Trophoblast cell (in vitro differentiated cells and primary cell): ENCODE measurements at regions not wholly inside any gene's neighbourhood (a gene's known extent, or its start where the extent isn't known, plus 50 kb on each side); places are given as distances from the start of the nearest gene placed in this dataset.

Experiments
- DNase-seq, 2 donors: peaks; one replicate each; pipeline ENCODE4 v3.0.0-alpha.2; 2016
- H2AFZ ChIP-seq: 2 replicates; pipeline ENCODE4 v1.6.1; 2013; ENCODE audit warnings: low read length, moderate library complexity, mild to moderate bottlenecking; ENCODE audit not compliant: insufficient read depth, poor library complexity
- H2AK5ac ChIP-seq: 2 replicates; pipeline ENCODE4 v1.6.1; 2013; ENCODE audit warnings: mild to moderate bottlenecking, low read length
- H2BK120ac ChIP-seq: 2 replicates; pipeline ENCODE4 v1.6.1; 2013; ENCODE audit warnings: low read length, mild to moderate bottlenecking, moderate library complexity; ENCODE audit not compliant: insufficient read depth, poor library complexity
- H2BK12ac ChIP-seq: 2 replicates; pipeline ENCODE4 v1.6.1; 2013; ENCODE audit warnings: mild to moderate bottlenecking, low read length, moderate library complexity
- H2BK5ac ChIP-seq: 2 replicates; pipeline ENCODE4 v1.6.1; 2013; ENCODE audit warnings: low read length, low read depth, moderate library complexity, mild to moderate bottlenecking; ENCODE audit not compliant: poor library complexity
- H3K14ac ChIP-seq: 2 replicates; pipeline ENCODE4 v1.6.1; 2013; ENCODE audit warnings: mild to moderate bottlenecking, low read length
- H3K18ac ChIP-seq: 2 replicates; pipeline ENCODE4 v1.6.1; 2013; ENCODE audit warnings: mild to moderate bottlenecking, low read length
- H3K23ac ChIP-seq: 2 replicates; pipeline ENCODE4 v1.6.1; 2013; ENCODE audit warnings: low read length
- H3K27ac ChIP-seq: 2 replicates; pipeline ENCODE4 v1.5.1; 2013; ENCODE audit warnings: low read depth, mild to moderate bottlenecking, inconsistent platforms, low read length, moderate library complexity
- H3K27me3 ChIP-seq: 2 replicates; pipeline ENCODE4 v1.6.1; 2013; ENCODE audit warnings: inconsistent platforms, mild to moderate bottlenecking, low read length, moderate library complexity; ENCODE audit not compliant: insufficient read depth
- H3K36me3 ChIP-seq, 2 experiments: 1 replicate in 1 of 2; 2 replicates in 1 of 2; pipeline ENCODE4 v1.6.1; 2013; ENCODE audit warnings: low read length in 2 of 2, mild to moderate bottlenecking in 2 of 2, moderate library complexity in 1 of 2; ENCODE audit not compliant: insufficient read depth in 2 of 2, control insufficient read depth in 1 of 2
- H3K4ac ChIP-seq: 2 replicates; pipeline ENCODE4 v1.6.1; 2013; ENCODE audit warnings: low read depth, mild to moderate bottlenecking, low read length, moderate library complexity
- H3K4me1 ChIP-seq, 2 experiments: 1 replicate in 1 of 2; 2 replicates in 1 of 2; pipeline ENCODE4 v1.6.1; 2013; ENCODE audit warnings: low read length in 2 of 2, mild to moderate bottlenecking in 2 of 2, moderate library complexity in 1 of 2; ENCODE audit not compliant: insufficient read depth in 2 of 2, control insufficient read depth in 1 of 2
- H3K4me2 ChIP-seq: 2 replicates; pipeline ENCODE4 v1.6.1; 2013; ENCODE audit warnings: inconsistent platforms, mild to moderate bottlenecking, low read length, moderate library complexity
- H3K4me3 ChIP-seq: 2 replicates; pipeline ENCODE4 v1.5.1; 2013; ENCODE audit warnings: mild to moderate bottlenecking, low read depth, low read length, inconsistent platforms
- H3K79me1 ChIP-seq: one replicate; pipeline ENCODE4 v1.6.1; 2013; ENCODE audit warnings: low read length
- H3K79me2 ChIP-seq: 2 replicates; pipeline ENCODE4 v1.6.1; 2013; ENCODE audit warnings: low read length, mild to moderate bottlenecking; ENCODE audit not compliant: control insufficient read depth, insufficient read depth, poor library complexity
- H3K9ac ChIP-seq: 2 replicates; pipeline ENCODE4 v1.6.1; 2013; ENCODE audit warnings: mild to moderate bottlenecking, low read length
- H3K9me3 ChIP-seq: 2 replicates; pipeline ENCODE4 v1.6.1; 2013; ENCODE audit warnings: low read depth, mild to moderate bottlenecking, control low read depth, inconsistent platforms, low read length; ENCODE audit not compliant: insufficient read depth
- H4K12ac ChIP-seq: 2 replicates; pipeline ENCODE4 v1.6.1; 2013; ENCODE audit warnings: low read depth, mild to moderate bottlenecking, low read length, moderate library complexity
- H4K8ac ChIP-seq: 2 replicates; pipeline ENCODE4 v1.6.1; 2013; ENCODE audit warnings: low read depth, mild to moderate bottlenecking, low read length, moderate library complexity
- H4K91ac ChIP-seq: one replicate; pipeline ENCODE4 v1.6.1; 2013; ENCODE audit warnings: low read depth, mild to moderate bottlenecking, low read length, moderate library complexity
- WGBS: extraction: QIAGEN DNeasy Blood & Tissue Kit; methylation state at CpG from one replicate; pipeline ENCODE4 v1.1.7; 2013; ENCODE audit warnings: missing lambda C conversion rate; ENCODE audit not compliant: insufficient read length, insufficient coverage; ENCODE audit errors: extremely low coverage; 5-methylcytosine and 5-hydroxymethylcytosine counted together

DNA sequence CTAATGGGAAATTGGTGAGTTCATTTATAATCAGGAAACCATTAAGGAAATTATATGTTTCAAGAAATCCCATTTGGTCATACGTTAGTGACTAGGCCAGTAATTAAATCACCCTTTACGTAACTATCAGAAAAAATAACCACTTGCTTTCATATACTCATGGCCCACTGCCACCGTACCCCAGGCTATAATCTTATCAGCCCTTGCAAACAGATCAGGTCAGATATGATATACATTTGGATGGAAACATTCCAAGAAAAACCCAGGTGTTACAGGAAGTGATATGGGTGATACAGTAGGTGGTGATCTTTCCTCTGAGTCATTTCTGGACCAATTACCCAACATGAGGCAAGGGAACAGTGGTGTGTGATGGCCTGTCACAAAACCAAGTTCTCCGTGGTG lies 481.0 kb upstream of the SEMA3A start:
- Histone ChIP-seq H3K14ac (no peak overlapping the region), H3K4me2 (no peak overlapping the region), H3K4me3 (no peak overlapping the region), H3K9me3 (no peaks in the 10 kb centered on the region), H2AFZ (no peak overlapping the region), H4K91ac (no peak overlapping the region), H3K18ac (no peak overlapping the region), H3K4ac (no peak overlapping the region), H3K9ac (no peak overlapping the region), H4K8ac (no peak overlapping the region), H4K12ac (no peak overlapping the region), H2BK5ac (no peak overlapping the region), H3K23ac (peak overlapping the region; percentile 52), H2BK12ac (no peak overlapping the region), H2AK5ac (no peak overlapping the region), H3K79me2 (no peaks in the 10 kb centered on the region), H2BK120ac (no peak overlapping the region), H3K27ac (no peak overlapping the region), H3K79me1 (no peaks in the 10 kb centered on the region), H3K4me1 (no peaks in the 10 kb centered on the region), H3K27me3 (no peaks in the 10 kb centered on the region), H3K36me3 (no peaks in the 10 kb centered on the region)
- no CpG with 5 or more reads among the region's 4 CpGs for WGBS
- DNase-seq: peak; percentile 72 to 78

- no CpG with 5 or more reads among the region's 2 CpGs for WGBS
Observed at GRCh38 chr7:84674236-84674913, 479.8 kb upstream of the SEMA3A start.

DNA sequence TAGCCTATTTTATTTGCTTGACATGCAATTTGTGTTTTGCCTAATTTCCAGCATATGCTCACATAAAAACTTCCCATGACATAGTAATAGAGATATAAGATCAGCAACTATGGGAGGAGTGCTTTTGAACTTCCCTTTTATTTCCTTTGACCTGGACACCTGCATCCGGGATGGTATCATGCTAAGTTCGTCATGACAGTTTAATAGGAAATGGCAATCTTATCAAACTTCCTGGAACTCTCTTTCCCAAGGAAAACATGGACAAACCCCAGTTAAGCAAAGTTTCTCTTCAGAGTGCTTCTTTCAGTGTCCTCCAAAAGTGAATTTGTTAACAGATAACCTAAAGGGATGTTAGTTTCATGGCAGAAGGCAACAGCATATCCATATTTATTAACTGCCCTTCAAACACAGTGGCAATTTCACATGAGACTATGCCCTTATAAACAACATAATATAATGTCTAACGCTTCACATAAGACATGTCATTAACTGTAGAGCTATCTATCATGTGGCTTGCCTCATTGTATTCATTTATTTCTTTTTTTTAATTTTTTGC lies 474.7 kb upstream of the SEMA3A start:
- Histone ChIP-seq H2AFZ (no peak overlapping the region), H2BK120ac (no peak overlapping the region), H3K9ac (no peak overlapping the region), H3K27ac (no peak overlapping the region), H3K23ac (no peak overlapping the region), H3K79me2 (no peaks in the 10 kb centered on the region), H4K12ac (no peak overlapping the region), H4K8ac (no peak overlapping the region), H3K14ac (no peak overlapping the region), H3K79me1 (peaks cover 3% of the 10 kb centered on the region), H3K18ac (no peak overlapping the region), H3K4me1 (peaks cover 0 to 4% of the 10 kb centered on the region in 2 experiments), H3K4me3 (no peak overlapping the region), H3K9me3 (no peaks in the 10 kb centered on the region), H2BK12ac (no peak overlapping the region), H3K27me3 (no peaks in the 10 kb centered on the region), H3K4me2 (no peak overlapping the region), H3K36me3 (no peaks in the 10 kb centered on the region), H3K4ac (no peak overlapping the region), H4K91ac (no peak overlapping the region), H2BK5ac (no peak overlapping the region), H2AK5ac (no peak overlapping the region)
- DNase-seq: no peak
- WGBS: no CpG with 5 or more reads among the region's 3 CpGs

More at GRCh38 chr7:84674236-84674913, 479.8 kb upstream of the SEMA3A start:
- Histone ChIP-seq H3K9me3 (no peaks in the 10 kb centered on the region), H3K23ac (no peak overlapping the region), H2AFZ (no peak overlapping the region), H3K4me2 (no peak overlapping the region), H2BK5ac (no peak overlapping the region), H3K14ac (no peak overlapping the region), H3K79me1 (no peaks in the 10 kb centered on the region), H3K4ac (no peak overlapping the region), H4K8ac (no peak overlapping the region), H3K4me1 (no peaks in the 10 kb centered on the region), H4K12ac (no peak overlapping the region), H3K79me2 (no peaks in the 10 kb centered on the region), H2BK120ac (no peak overlapping the region), H3K18ac (no peak overlapping the region), H2AK5ac (no peak overlapping the region), H3K4me3 (no peak overlapping the region), H3K36me3 (no peaks in the 10 kb centered on the region), H2BK12ac (no peak overlapping the region), H3K27me3 (no peaks in the 10 kb centered on the region), H4K91ac (no peak overlapping the region), H3K9ac (no peak overlapping the region), H3K27ac (no peak overlapping the region)
- no peak for DNase-seq

DNA sequence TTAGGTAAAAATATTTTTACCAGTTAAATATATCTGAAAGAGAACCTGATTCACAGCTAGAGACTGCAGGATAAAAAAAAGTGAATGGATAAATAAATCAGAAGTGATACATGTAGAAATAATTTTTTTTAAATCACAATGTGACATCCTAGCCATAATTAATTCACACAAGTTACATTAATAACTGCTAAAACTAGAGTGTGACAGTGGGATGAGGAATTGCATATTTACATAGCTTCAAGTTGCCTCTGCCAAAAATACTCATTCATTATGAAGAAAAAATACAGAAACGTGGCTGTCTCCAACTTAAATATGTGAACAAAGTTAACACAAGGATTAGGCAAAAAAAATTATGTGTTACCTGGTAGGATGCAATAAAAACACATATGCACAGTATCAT lies 473.5 kb upstream of the SEMA3A start:
- H3K4me1 ChIP-seq: peaks cover 0 to 4% of the 10 kb centered on the region in 2 experiments
- H3K4me2 ChIP-seq: no peak overlapping the region
- H3K79me2 ChIP-seq: no peaks in the 10 kb centered on the region
- peaks cover 3% of the 10 kb centered on the region for H3K79me1 ChIP-seq
- no peak overlapping the region for H3K27ac ChIP-seq
- H3K23ac ChIP-seq: no peak overlapping the region
- H3K18ac ChIP-seq: no peak overlapping the region
- no peak overlapping the region for H3K4ac ChIP-seq
- no peak overlapping the region for H2AFZ ChIP-seq
- H2BK12ac ChIP-seq: no peak overlapping the region
- H3K27me3 ChIP-seq: no peaks in the 10 kb centered on the region
- DNase-seq: no peak
- no peak overlapping the region for H2AK5ac ChIP-seq
- no peak overlapping the region for H4K12ac ChIP-seq
- no peak overlapping the region for H2BK5ac ChIP-seq
- no peak overlapping the region for H3K9ac ChIP-seq
- no peak overlapping the region for H4K91ac ChIP-seq
- WGBS: no CpG with 5 or more reads among the region's 1 CpG
- H3K36me3 ChIP-seq: no peaks in the 10 kb centered on the region
- H3K9me3 ChIP-seq: no peaks in the 10 kb centered on the region
- H4K8ac ChIP-seq: no peak overlapping the region
- H2BK120ac ChIP-seq: no peak overlapping the region
- no peak overlapping the region for H3K14ac ChIP-seq
- H3K4me3 ChIP-seq: no peak overlapping the region
